DMS153 treated with DMSO at 0.1 percent for 48 hours (cell line): ENCODE measurements at regions not wholly inside any gene's neighbourhood (a gene's known extent, or its start where the extent isn't known, plus 50 kb on each side); places are given as distances from the start of the nearest gene placed in this dataset.
"Not testable (repeated sequence)": the region's sequence is repeated elsewhere in the genome, so short reads cannot be mapped to it uniquely, and the experiment has no call there.

Experiments
- DNase-seq: peaks from one replicate; lab custom pipeline; 2025; ENCODE audit not compliant: unreplicated experiment; lab: John Stamatoyannopoulos, UW

- DNase-seq: no peak
Observed at GRCh38 chr2:236912326-236913120, 173.2 kb upstream of the COPS8 start.

GRCh38 chr2:236915186-236915585 is 170.5 kb upstream of the COPS8 start:
- DNase-seq: no peak

- no peak for DNase-seq
Observed at GRCh38 chr2:236915726-236916125, 170.0 kb upstream of the COPS8 start.

GRCh38 chr2:236916181-236916580 is 169.5 kb upstream of the COPS8 start:
- peak; percentile 32 for DNase-seq

- DNase-seq: no peak
Observed at GRCh38 chr2:236916651-236917050, 169.0 kb upstream of the COPS8 start.

- DNase-seq: no peak
Observed at GRCh38 chr2:236917164-236917563, 168.5 kb upstream of the COPS8 start.

GRCh38 chr2:236918545-236918944 is 167.1 kb upstream of the COPS8 start:
- no peak for DNase-seq

GRCh38 chr2:236919209-236919608 is 166.5 kb upstream of the COPS8 start:
- DNase-seq: no peak

- DNase-seq: not testable (repeated sequence)
Observed at GRCh38 chr2:236919801-236920379, 165.8 kb upstream of the COPS8 start.

- no peak for DNase-seq
Observed at GRCh38 chr2:236922061-236922460, 163.6 kb upstream of the COPS8 start.

GRCh38 chr2:236928380-236929037 is 157.2 kb upstream of the COPS8 start:
- no peak for DNase-seq

GRCh38 chr2:236932831-236933361 is 152.8 kb upstream of the COPS8 start:
- DNase-seq: no peak

- no peak for DNase-seq
Observed at GRCh38 chr2:236934166-236934565, 151.5 kb upstream of the COPS8 start.

GRCh38 chr2:236934656-236935055 is 151.0 kb upstream of the COPS8 start:
- DNase-seq: no peak

- no peak for DNase-seq
Observed at GRCh38 chr2:236935083-236935482, 150.6 kb upstream of the COPS8 start.

- DNase-seq: no peak
Observed at GRCh38 chr2:236935631-236936445, 149.9 kb upstream of the COPS8 start.

- no peak for DNase-seq
Observed at GRCh38 chr2:236936446-236936940, 149.2 kb upstream of the COPS8 start.

GRCh38 chr2:236938126-236938525 is 147.6 kb upstream of the COPS8 start:
- DNase-seq: no peak

- DNase-seq: no peak
Observed at GRCh38 chr2:236939271-236939670, 146.4 kb upstream of the COPS8 start.

- DNase-seq: peak; percentile 76
Observed at GRCh38 chr2:236939721-236940231, 145.9 kb upstream of the COPS8 start.

- DNase-seq: no peak
Observed at GRCh38 chr2:236940497-236940896, 145.2 kb upstream of the COPS8 start.
